ENCODE measurements at regions not wholly inside any gene's neighbourhood (a gene's known extent, or its start where the extent isn't known, plus 50 kb on each side); places are given as distances from the start of the nearest gene placed in this dataset.

- no peak overlapping the region for H3K4me3 ChIP-seq (ENCODE audit: low read length)
- peak; percentile 36 for DNase-seq (ENCODE audit: low read depth)
These were observed 2365.5 kb downstream of the PCDH7 start for GRCh38 chr4:33085709-33086108.

DNA sequence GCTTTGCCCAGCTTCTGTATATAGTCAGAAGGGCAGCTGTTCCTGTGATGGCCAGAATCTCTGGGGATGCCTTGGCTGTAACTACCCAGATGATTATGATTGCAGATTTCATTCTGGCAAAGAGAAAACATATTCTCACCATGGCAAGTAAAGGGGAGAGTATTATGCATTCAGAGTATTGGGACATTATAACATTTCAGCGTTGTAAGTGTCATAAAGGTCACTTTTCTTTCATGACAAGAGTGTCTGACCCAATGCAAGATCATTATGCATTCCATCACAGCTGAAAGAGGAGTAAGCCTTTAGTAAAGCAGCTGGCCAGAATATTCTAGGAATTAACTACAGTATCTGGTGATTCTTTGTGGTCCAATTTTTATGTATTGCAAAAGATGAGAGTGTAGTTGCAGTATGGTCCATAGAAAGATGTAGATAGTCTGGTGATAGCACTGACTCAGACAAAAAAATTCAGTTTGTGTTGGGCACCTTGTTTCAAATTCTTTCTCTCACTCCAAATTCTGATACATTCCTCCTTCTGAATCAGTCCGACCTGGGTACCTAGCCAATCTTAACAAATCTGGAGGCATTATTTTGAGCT is 2366.3 kb downstream of the PCDH7 start:
- no peak overlapping the region for H3K4me3 ChIP-seq (ENCODE audit: low read length)
- no peak for DNase-seq (ENCODE audit: low read depth)
- TF ChIP-seq, protein P1, sequence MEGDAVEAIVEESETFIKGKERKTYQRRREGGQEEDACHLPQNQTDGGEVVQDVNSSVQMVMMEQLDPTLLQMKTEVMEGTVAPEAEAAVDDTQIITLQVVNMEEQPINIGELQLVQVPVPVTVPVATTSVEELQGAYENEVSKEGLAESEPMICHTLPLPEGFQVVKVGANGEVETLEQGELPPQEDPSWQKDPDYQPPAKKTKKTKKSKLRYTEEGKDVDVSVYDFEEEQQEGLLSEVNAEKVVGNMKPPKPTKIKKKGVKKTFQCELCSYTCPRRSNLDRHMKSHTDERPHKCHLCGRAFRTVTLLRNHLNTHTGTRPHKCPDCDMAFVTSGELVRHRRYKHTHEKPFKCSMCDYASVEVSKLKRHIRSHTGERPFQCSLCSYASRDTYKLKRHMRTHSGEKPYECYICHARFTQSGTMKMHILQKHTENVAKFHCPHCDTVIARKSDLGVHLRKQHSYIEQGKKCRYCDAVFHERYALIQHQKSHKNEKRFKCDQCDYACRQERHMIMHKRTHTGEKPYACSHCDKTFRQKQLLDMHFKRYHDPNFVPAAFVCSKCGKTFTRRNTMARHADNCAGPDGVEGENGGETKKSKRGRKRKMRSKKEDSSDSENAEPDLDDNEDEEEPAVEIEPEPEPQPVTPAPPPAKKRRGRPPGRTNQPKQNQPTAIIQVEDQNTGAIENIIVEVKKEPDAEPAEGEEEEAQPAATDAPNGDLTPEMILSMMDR (conservative IDR thresholded peaks at IDR 0.05; ENCODE audit: low read depth, low read length): no peak

More at GRCh38 chr4:33085709-33086108, 2365.5 kb downstream of the PCDH7 start:
- TF ChIP-seq, protein P1 (conservative IDR thresholded peaks at IDR 0.05; ENCODE audit: low read depth, low read length): no peak

GRCh38 chr4:33088713-33089112 is 2368.5 kb downstream of the PCDH7 start:
- DNase-seq (ENCODE audit: low read depth): no peak
- H3K4me3 ChIP-seq (ENCODE audit: low read length): no peak overlapping the region
- TF ChIP-seq, protein P1 (conservative IDR thresholded peaks at IDR 0.05; ENCODE audit: low read depth, low read length): no peak

DNA sequence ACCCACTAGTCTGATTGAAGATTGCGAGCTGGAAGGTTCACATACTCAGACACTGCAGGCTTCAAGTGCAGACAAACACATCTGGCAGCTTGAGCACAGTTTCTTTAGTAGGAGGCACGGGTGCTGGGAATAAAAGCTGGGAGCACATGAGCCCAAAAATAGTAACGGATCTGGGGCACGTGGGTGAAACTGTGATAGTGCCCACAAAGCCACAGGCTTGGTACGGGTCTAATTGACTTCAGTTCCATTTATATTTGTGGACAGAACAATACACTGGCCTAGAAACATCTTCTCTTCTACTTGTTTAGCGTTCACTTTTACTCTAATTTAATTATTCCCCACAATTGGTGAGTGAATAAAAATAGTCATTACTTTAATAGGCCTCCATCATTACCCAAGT is 2370.7 kb downstream of the PCDH7 start:
- no peak overlapping the region for H3K4me3 ChIP-seq (ENCODE audit: low read length)
- TF ChIP-seq, protein P1 (conservative IDR thresholded peaks at IDR 0.05; ENCODE audit: low read depth, low read length): no peak
- DNase-seq (ENCODE audit: low read depth): no peak

GRCh38 chr4:33091961-33092360 is 2371.8 kb downstream of the PCDH7 start:
- H3K4me3 ChIP-seq (ENCODE audit: low read length): no peak overlapping the region
- DNase-seq (ENCODE audit: low read depth): no peak
- TF ChIP-seq, protein P1 (conservative IDR thresholded peaks at IDR 0.05; ENCODE audit: low read depth, low read length): no peak

GRCh38 chr4:33104273-33104672 is 2384.1 kb downstream of the PCDH7 start:
- DNase-seq (ENCODE audit: low read depth): peak; percentile 84
- TF ChIP-seq, protein P1 (conservative IDR thresholded peaks at IDR 0.05; ENCODE audit: low read depth, low read length): no peak
- no peak overlapping the region for H3K4me3 ChIP-seq (ENCODE audit: low read length)

GRCh38 chr4:33107814-33108213 is 2387.6 kb downstream of the PCDH7 start:
- TF ChIP-seq, protein P1 (conservative IDR thresholded peaks at IDR 0.05; ENCODE audit: low read depth, low read length): no peak
- DNase-seq (ENCODE audit: low read depth): no peak
- H3K4me3 ChIP-seq (ENCODE audit: low read length): no peak overlapping the region

Measured in retinal pigment epithelial cell (primary cell).